GM12891 (cell line): ENCODE measurements at regions not wholly inside any gene's neighbourhood (a gene's known extent, or its start where the extent isn't known, plus 50 kb on each side); places are given as distances from the start of the nearest gene placed in this dataset.

Source experiments
- POLR2A ChIP-seq: IDR thresholded peaks from 2 replicates; pipeline ENCODE4 v1.6.1; 2011; ENCODE audit warnings: low read depth, low read length, control low read depth
- POLR2AphosphoS5 ChIP-seq: IDR thresholded peaks from 2 replicates; pipeline ENCODE4 v1.6.1; 2011; ENCODE audit warnings: low read depth, low read length, control low read depth

DNA sequence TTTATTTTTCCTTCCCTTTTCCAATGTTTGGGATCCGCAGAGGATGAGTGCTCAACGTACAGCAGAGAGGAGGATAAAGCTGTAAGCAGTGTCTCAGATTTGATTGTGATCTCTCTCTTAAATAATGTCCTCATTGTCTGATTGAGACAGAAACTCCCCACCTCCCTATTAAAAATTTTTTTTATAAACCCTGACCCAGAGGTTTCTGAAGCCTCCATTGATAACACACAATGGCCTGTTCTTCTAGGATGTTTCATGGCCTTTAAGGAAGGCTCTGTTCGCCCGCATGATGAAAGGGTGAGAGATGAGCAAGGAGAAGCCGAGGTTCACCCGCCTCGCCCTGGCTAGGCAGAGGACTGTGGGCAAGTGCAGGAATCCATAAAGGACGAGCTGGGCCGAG is 138.2 kb upstream of the GAS1 start:
- TF ChIP-seq POLR2A (no peak), POLR2AphosphoS5 (no peak)
